ENCODE measurements at regions not wholly inside any gene's neighbourhood (a gene's known extent, or its start where the extent isn't known, plus 50 kb on each side); places are given as distances from the start of the nearest gene placed in this dataset.

GRCh38 chr12:126431767-126432166 is 1366.5 kb downstream of the AACS start:
- TF ChIP-seq CTCF (IDR thresholded peaks at IDR 0.05) (no peak), EZH2phosphoT487 (IDR thresholded peaks at IDR 0.05) (no peak), EZH2 (IDR thresholded peaks at IDR 0.05) (no peak)
